Glutamatergic neuron (in vitro differentiated cells): ENCODE measurements at regions not wholly inside any gene's neighbourhood (a gene's known extent, or its start where the extent isn't known, plus 50 kb on each side); places are given as distances from the start of the nearest gene placed in this dataset.
"Not testable (repeated sequence)": the region's sequence is repeated elsewhere in the genome, so short reads cannot be mapped to it uniquely, and the experiment has no call there.

Experiments
- DNase-seq: peaks from one replicate; pipeline ENCODE4 v3.0.0; 2022
- H3K27ac Mint-ChIP-seq: one replicate; pipeline ENCODE4 v1.8.0; 2020; ENCODE audit warnings: mild to moderate bottlenecking, mixed read lengths, inconsistent platforms; ENCODE audit not compliant: unreplicated experiment
- H3K27me3 Mint-ChIP-seq: one replicate; pipeline ENCODE4 v1.8.0; 2020; ENCODE audit warnings: mild to moderate bottlenecking, moderate library complexity, mixed read lengths, inconsistent platforms; ENCODE audit not compliant: unreplicated experiment
- H3K36me3 Mint-ChIP-seq: one replicate; pipeline ENCODE4 v1.8.0; 2020; ENCODE audit warnings: mild to moderate bottlenecking, mixed read lengths, inconsistent platforms; ENCODE audit not compliant: unreplicated experiment
- H3K4me1 Mint-ChIP-seq: one replicate; pipeline ENCODE4 v1.8.0; 2020; ENCODE audit warnings: mild to moderate bottlenecking, low read depth, mixed read lengths, inconsistent platforms; ENCODE audit not compliant: unreplicated experiment
- H3K4me3 Mint-ChIP-seq: one replicate; pipeline ENCODE4 v1.8.0; 2020; ENCODE audit warnings: mild to moderate bottlenecking, mixed read lengths, inconsistent platforms; ENCODE audit not compliant: unreplicated experiment
- H3K9me3 Mint-ChIP-seq: one replicate; pipeline ENCODE4 v1.8.0; 2020; ENCODE audit warnings: mild to moderate bottlenecking, moderate library complexity, mixed read lengths, inconsistent platforms; ENCODE audit not compliant: unreplicated experiment
- TF ChIP-seq, protein P1 (sequence below): fragments of 200-600 bp; sonication (generic); IDR thresholded peaks from one replicate; pipeline ENCODE4 v1.5.0; 2021; ENCODE audit not compliant: partially characterized antibody, unreplicated experiment

GRCh38 chr12:105887131-105887530 is 251.6 kb downstream of the NUAK1 start:
- no peak for DNase-seq
- TF ChIP-seq, protein P1, sequence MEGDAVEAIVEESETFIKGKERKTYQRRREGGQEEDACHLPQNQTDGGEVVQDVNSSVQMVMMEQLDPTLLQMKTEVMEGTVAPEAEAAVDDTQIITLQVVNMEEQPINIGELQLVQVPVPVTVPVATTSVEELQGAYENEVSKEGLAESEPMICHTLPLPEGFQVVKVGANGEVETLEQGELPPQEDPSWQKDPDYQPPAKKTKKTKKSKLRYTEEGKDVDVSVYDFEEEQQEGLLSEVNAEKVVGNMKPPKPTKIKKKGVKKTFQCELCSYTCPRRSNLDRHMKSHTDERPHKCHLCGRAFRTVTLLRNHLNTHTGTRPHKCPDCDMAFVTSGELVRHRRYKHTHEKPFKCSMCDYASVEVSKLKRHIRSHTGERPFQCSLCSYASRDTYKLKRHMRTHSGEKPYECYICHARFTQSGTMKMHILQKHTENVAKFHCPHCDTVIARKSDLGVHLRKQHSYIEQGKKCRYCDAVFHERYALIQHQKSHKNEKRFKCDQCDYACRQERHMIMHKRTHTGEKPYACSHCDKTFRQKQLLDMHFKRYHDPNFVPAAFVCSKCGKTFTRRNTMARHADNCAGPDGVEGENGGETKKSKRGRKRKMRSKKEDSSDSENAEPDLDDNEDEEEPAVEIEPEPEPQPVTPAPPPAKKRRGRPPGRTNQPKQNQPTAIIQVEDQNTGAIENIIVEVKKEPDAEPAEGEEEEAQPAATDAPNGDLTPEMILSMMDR = no peak

DNA sequence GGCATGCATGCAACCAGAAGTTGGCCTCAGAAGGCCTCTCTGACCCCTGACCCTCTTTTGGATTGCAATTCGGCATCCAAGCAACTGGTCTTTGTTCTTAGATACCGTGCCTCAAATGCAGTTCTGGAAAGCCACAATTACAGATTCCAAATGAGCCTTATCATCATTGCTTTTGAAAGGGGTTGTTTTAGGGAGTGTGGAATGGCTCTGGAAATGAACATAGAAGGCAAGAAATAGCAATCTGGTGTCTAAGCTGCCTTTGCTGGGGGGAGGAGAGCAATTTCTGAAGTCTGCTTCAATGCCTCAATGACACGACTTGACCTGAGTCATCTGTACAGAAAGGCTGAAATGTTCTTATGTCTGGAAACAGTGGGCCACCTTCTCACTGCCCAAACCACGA is 250.1 kb downstream of the NUAK1 start:
- no peak overlapping the region for H3K4me3 Mint-ChIP-seq
- H3K9me3 Mint-ChIP-seq = no peaks in the 10 kb centered on the region
- H3K27me3 Mint-ChIP-seq = no peaks in the 10 kb centered on the region
- TF ChIP-seq, protein P1 = no peak
- H3K4me1 Mint-ChIP-seq = no peaks in the 10 kb centered on the region
- DNase-seq = no peak
- no peak overlapping the region for H3K27ac Mint-ChIP-seq
- H3K36me3 Mint-ChIP-seq = peaks cover 6% of the 10 kb centered on the region

More at GRCh38 chr12:105887131-105887530, 251.6 kb downstream of the NUAK1 start:
- Mint-ChIP-seq H3K4me1 (no peaks in the 10 kb centered on the region), H3K27ac (no peak overlapping the region), H3K9me3 (no peaks in the 10 kb centered on the region), H3K4me3 (no peak overlapping the region), H3K27me3 (no peaks in the 10 kb centered on the region), H3K36me3 (peaks cover 6% of the 10 kb centered on the region)

DNA sequence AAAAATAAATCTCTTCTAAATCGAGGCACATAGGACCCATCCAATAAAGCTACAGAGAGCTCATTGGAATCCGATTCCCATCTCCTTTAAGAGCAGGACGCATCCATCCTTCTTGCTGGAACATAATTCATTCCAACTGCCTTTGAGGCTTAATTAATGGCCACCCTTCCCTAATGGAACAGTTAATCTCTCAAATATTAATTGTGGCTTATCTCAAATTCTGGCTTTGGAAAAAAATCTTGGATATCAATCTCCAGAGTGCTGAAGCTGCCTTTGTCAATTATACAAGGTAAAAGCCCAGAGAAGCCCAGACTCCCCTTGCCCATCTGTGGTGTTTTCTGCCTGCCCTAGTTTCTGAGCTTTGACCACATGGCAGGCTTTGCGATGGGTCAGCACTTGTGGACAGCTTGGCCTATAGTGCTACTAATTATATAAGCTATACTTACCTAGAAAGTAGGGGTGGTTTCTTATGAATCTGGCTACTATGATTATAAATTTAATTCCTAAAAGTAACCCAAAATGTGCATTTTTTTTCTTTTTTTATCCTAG is 246.3 kb downstream of the NUAK1 start:
- no peak overlapping the region for H3K27ac Mint-ChIP-seq
- no peaks in the 10 kb centered on the region for H3K4me1 Mint-ChIP-seq
- no peaks in the 10 kb centered on the region for H3K9me3 Mint-ChIP-seq
- H3K4me3 Mint-ChIP-seq = no peak overlapping the region
- H3K36me3 Mint-ChIP-seq = peaks cover 4% of the 10 kb centered on the region
- no peak for DNase-seq
- H3K27me3 Mint-ChIP-seq = no peaks in the 10 kb centered on the region
- TF ChIP-seq, protein P1 = no peak

- H3K4me3 Mint-ChIP-seq, H3K36me3 Mint-ChIP-seq, H3K9me3 Mint-ChIP-seq, H3K27me3 Mint-ChIP-seq, H3K4me1 Mint-ChIP-seq, H3K27ac Mint-ChIP-seq, DNase-seq: not testable (repeated sequence)
Observed at GRCh38 chr12:105895197-105895832, 243.4 kb downstream of the NUAK1 start.

DNA sequence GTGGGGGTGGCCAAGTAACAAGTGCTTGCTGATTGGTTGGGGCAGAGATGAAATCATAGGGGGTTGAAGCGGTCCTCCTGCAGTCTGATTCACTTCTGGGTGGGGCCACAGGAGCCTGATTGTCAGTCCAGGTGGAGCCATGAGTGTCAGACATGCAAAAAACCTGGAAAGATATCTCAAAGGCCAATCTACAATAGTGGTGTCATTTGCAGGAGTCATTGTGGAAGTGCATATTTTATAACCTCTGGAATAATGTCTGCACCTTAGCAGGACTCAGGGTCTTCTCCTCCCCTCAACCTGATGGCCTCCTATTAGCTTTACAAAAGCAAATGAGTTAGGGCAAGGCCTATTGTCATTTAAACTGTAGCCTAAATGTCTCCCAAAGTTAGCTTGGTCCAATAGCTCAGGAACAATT is 241.4 kb downstream of the NUAK1 start:
- DNase-seq = no peak
- no peaks in the 10 kb centered on the region for H3K4me1 Mint-ChIP-seq
- TF ChIP-seq, protein P1 = no peak
- no peaks in the 10 kb centered on the region for H3K9me3 Mint-ChIP-seq
- H3K27me3 Mint-ChIP-seq = no peaks in the 10 kb centered on the region
- no peak overlapping the region for H3K27ac Mint-ChIP-seq
- no peak overlapping the region for H3K4me3 Mint-ChIP-seq
- peaks cover 4% of the 10 kb centered on the region for H3K36me3 Mint-ChIP-seq

GRCh38 chr12:105898271-105898670 is 240.5 kb downstream of the NUAK1 start:
- H3K9me3 Mint-ChIP-seq, H3K27ac Mint-ChIP-seq, H3K4me1 Mint-ChIP-seq, DNase-seq, H3K27me3 Mint-ChIP-seq, H3K4me3 Mint-ChIP-seq, H3K36me3 Mint-ChIP-seq: not testable (repeated sequence)
